ENCODE measurements at regions not wholly inside any gene's neighbourhood (a gene's known extent, or its start where the extent isn't known, plus 50 kb on each side); places are given as distances from the start of the nearest gene placed in this dataset.

DNA sequence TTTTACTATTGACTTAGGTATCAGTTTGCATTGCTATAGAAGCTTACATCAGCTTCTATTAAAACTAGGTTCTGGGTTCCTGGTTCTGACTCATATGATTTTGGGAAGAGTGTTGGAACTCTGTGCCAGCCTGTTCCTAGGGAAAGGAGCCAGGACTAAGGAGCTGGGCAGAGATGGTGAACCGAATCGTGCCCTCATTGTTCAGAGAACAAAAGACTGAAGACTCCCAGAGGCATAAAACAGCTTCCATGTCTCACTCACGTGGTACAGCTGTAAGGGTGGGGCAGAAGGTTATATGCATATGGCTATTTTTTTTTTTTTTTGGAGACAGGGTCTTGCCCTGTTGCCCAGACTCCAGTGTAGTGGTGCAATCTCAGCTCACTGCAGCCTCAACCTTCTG lies 89.1 kb upstream of the THBS2 start:
- no peak for TF ChIP-seq EZH2 (IDR thresholded peaks at IDR 0.05; ENCODE audit: borderline replicate concordance, control insufficient read depth, low read depth, low read length)
- TF ChIP-seq CBFB (IDR thresholded peaks at IDR 0.05; ENCODE audit: low read depth) = no peak
- no peak for TF ChIP-seq EP300 (IDR thresholded peaks at IDR 0.05; ENCODE audit: borderline replicate concordance in 1 of 2, control insufficient read depth in 1 of 2, low read depth in 2 of 2, low read length in 2 of 2)
- TF ChIP-seq MTA2 (IDR thresholded peaks at IDR 0.05; ENCODE audit: low read depth) = no peak
- TF ChIP-seq NFXL1 (IDR thresholded peaks at IDR 0.05; ENCODE audit: borderline replicate concordance) = no peak
- no peaks in the 10 kb centered on the region for H3K79me2 ChIP-seq (ENCODE audit: control insufficient read depth, insufficient read depth, low read length)
- no peak overlapping the region for H2AFZ ChIP-seq (ENCODE audit: control insufficient read depth, low read depth, low read length)
- no peak overlapping the region for H3K27ac ChIP-seq (ENCODE audit: control insufficient read depth, insufficient read depth)
- no peaks in the 10 kb centered on the region for H3K4me1 ChIP-seq (ENCODE audit: control insufficient read depth, insufficient read depth, low read length)
- 10% methylated on average over 3 of the region's 3 CpGs for WGBS (ENCODE audit: insufficient coverage, insufficient replicate concordance, low lambda C conversion rate, missing lambda C conversion rate)
- DNase-seq (ENCODE audit: low read depth, low spot score) (no peak), FAIRE-seq (no peak), ATAC-seq (no peak)
- ChIA-PET SMC1A (ENCODE audit: uncharacterized antibody, unreplicated experiment) (no interaction called here), POLR2A (no interaction called here), RAD21 (ENCODE audit: unreplicated experiment) (no interaction called here), CTCF (no interaction called here)
- H3K4me2 ChIP-seq (ENCODE audit: control insufficient read depth, insufficient read depth) = no peak overlapping the region
- no peak overlapping the region for H3K4me3 ChIP-seq
- intact Hi-C loops (cut with micrococcal nuclease; ENCODE audit: unreplicated experiment) (no loop called here), in situ Hi-C loops (cut with MboI) (no loop called here)
- H3K9me3 ChIP-seq (replicated peaks; ENCODE audit: control insufficient read depth, insufficient read depth, low read length) = no peaks in the 10 kb centered on the region
- BruUV-seq (replicated peaks) = no TSS peak
- H3K36me3 ChIP-seq (ENCODE audit: control insufficient read depth in 2 of 2, insufficient read depth in 2 of 2, low read length in 1 of 2) = no peaks in the 10 kb centered on the region
- H3K27me3 ChIP-seq (replicated peaks in 1 of 2; ENCODE audit: control insufficient read depth in 2 of 2, insufficient read depth in 2 of 2, low read length in 1 of 2) = no peaks in the 10 kb centered on the region
- H3K9ac ChIP-seq (ENCODE audit: control insufficient read depth, insufficient read depth, low read length) = no peak overlapping the region
- no peaks in the 10 kb centered on the region for H4K20me1 ChIP-seq (ENCODE audit: control insufficient read depth, insufficient read depth)

DNA sequence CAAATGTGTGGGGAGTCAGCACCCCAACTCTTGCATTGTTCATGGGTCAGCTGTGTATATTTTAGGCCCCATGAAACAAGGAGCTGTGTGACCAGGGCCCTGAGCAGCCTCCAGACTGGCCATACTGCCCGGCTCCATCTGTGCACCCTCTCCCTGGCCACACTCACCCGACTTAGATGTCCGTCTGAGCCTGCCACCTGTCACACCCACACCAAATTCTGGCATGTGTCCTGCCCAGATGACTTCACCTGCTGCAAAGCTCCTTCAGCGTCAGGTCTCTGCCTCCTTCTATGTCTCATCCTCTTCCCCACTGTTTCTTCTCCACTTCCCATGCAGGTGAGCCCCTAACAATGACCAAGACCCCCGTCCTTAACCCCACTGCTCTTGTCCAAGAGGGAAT lies 88.1 kb upstream of the THBS2 start:
- Histone ChIP-seq H3K4me1 (ENCODE audit: control insufficient read depth, insufficient read depth, low read length) (no peaks in the 10 kb centered on the region), H3K4me2 (ENCODE audit: control insufficient read depth, insufficient read depth) (no peak overlapping the region), H3K4me3 (no peak overlapping the region), H2AFZ (ENCODE audit: control insufficient read depth, low read depth, low read length) (no peak overlapping the region), H3K9ac (ENCODE audit: control insufficient read depth, insufficient read depth, low read length) (no peak overlapping the region), H4K20me1 (ENCODE audit: control insufficient read depth, insufficient read depth) (no peaks in the 10 kb centered on the region), H3K9me3 (replicated peaks; ENCODE audit: control insufficient read depth, insufficient read depth, low read length) (no peaks in the 10 kb centered on the region), H3K79me2 (ENCODE audit: control insufficient read depth, insufficient read depth, low read length) (no peaks in the 10 kb centered on the region), H3K36me3 (ENCODE audit: control insufficient read depth in 2 of 2, insufficient read depth in 2 of 2, low read length in 1 of 2) (no peaks in the 10 kb centered on the region), H3K27ac (ENCODE audit: control insufficient read depth, insufficient read depth) (no peak overlapping the region), H3K27me3 (replicated peaks in 1 of 2; ENCODE audit: control insufficient read depth in 2 of 2, insufficient read depth in 2 of 2, low read length in 1 of 2) (no peaks in the 10 kb centered on the region)
- ChIA-PET RAD21 (ENCODE audit: unreplicated experiment) (no interaction called here), SMC1A (ENCODE audit: uncharacterized antibody, unreplicated experiment) (no interaction called here), POLR2A (no interaction called here), CTCF (no interaction called here)
- WGBS (ENCODE audit: insufficient coverage, insufficient replicate concordance, low lambda C conversion rate, missing lambda C conversion rate) = 0% methylated on average over 5 of the region's 5 CpGs
- intact Hi-C loops (cut with micrococcal nuclease; ENCODE audit: unreplicated experiment) = no loop called here
- in situ Hi-C loops (cut with MboI) = no loop called here
- DNase-seq (ENCODE audit: low read depth, low spot score) (no peak), ATAC-seq (no peak), FAIRE-seq (no peak)
- no TSS peak for BruUV-seq (replicated peaks)
- no peak for TF ChIP-seq TCF12 (IDR thresholded peaks at IDR 0.05; ENCODE audit: low read depth, low read length)
- TF ChIP-seq SRF (IDR thresholded peaks at IDR 0.05; ENCODE audit: low read depth in 2 of 2, low read length in 2 of 2) = no peak
- TF ChIP-seq IKZF2 (IDR thresholded peaks at IDR 0.05) = no peak
- TF ChIP-seq, protein P1, sequence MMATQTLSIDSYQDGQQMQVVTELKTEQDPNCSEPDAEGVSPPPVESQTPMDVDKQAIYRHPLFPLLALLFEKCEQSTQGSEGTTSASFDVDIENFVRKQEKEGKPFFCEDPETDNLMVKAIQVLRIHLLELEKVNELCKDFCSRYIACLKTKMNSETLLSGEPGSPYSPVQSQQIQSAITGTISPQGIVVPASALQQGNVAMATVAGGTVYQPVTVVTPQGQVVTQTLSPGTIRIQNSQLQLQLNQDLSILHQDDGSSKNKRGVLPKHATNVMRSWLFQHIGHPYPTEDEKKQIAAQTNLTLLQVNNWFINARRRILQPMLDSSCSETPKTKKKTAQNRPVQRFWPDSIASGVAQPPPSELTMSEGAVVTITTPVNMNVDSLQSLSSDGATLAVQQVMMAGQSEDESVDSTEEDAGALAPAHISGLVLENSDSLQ (IDR thresholded peaks at IDR 0.05) = no peak
- no peak for TF ChIP-seq RAD51 (IDR thresholded peaks at IDR 0.05)
- TF ChIP-seq MTA3 (IDR thresholded peaks at IDR 0.05; ENCODE audit: borderline replicate concordance, low read length) = no peak
- no peak for TF ChIP-seq BCL11A (IDR thresholded peaks at IDR 0.05; ENCODE audit: low read depth, low read length)
- no peak for TF ChIP-seq HSF1 (IDR thresholded peaks at IDR 0.05; ENCODE audit: low read depth, low read length)
- TF ChIP-seq NR2C1 (IDR thresholded peaks at IDR 0.05) = no peak
